ENCODE measurements at regions not wholly inside any gene's neighbourhood (a gene's known extent, or its start where the extent isn't known, plus 50 kb on each side); places are given as distances from the start of the nearest gene placed in this dataset.

- TF ChIP-seq EP300 (IDR thresholded peaks at IDR 0.05) (no peak), POLR2A (IDR thresholded peaks at IDR 0.05) (no peak), POLR2AphosphoS5 (IDR thresholded peaks at IDR 0.05) (no peak), CTCF (IDR thresholded peaks at IDR 0.05) (no peak)
- Histone ChIP-seq H3K27ac (no peak overlapping the region), H3K27me3 (no peaks in the 10 kb centered on the region), H3K36me3 (no peaks in the 10 kb centered on the region), H3K4me1 (no peaks in the 10 kb centered on the region), H3K9me3 (no peaks in the 10 kb centered on the region), H3K4me3 (no peak overlapping the region)
- intact Hi-C loops (cut with DNase I): loop anchor here (10.0 kb wide), 1 partner anchor 1245 kb away; no protein-coding TSS in a partner anchor
- 81 to 85% methylated on average over 6 of the region's 6 CpGs for WGBS, 2 donors
- DNase-seq: no peak
These were observed 1096.9 kb upstream of the ALCAM start for GRCh38 chr3:104269771-104270170.

GRCh38 chr3:104273046-104273649, 1093.6 kb upstream of the ALCAM start:
- no peaks in the 10 kb centered on the region for H3K4me1 ChIP-seq
- H3K4me3 ChIP-seq: no peak overlapping the region
- H3K27ac ChIP-seq: no peak overlapping the region
- H3K9me3 ChIP-seq: peaks cover 0 to 4% (median 0%) of the 10 kb centered on the region in 4 donors
- DNase-seq: no peak
- TF ChIP-seq POLR2AphosphoS5 (IDR thresholded peaks at IDR 0.05): no peak
- peak in 3 of 4 experiments; percentile 43 to 73 (median 65) for TF ChIP-seq CTCF (IDR thresholded peaks at IDR 0.05)
- 64 to 68% methylated on average over 4 of the region's 4 CpGs for WGBS, 2 donors
- H3K36me3 ChIP-seq: no peaks in the 10 kb centered on the region
- intact Hi-C loops (cut with DNase I): loop anchor here (10.0 kb wide), 1 partner anchor 1242 kb away; no protein-coding TSS in a partner anchor
- no peaks in the 10 kb centered on the region for H3K27me3 ChIP-seq

GRCh38 chr3:104275199-104275598, 1091.5 kb upstream of the ALCAM start:
- Histone ChIP-seq H3K27ac (no peak overlapping the region), H3K27me3 (no peaks in the 10 kb centered on the region), H3K36me3 (no peaks in the 10 kb centered on the region), H3K9me3 (peaks cover 0 to 4% (median 0%) of the 10 kb centered on the region in 4 donors), H3K4me3 (no peak overlapping the region), H3K4me1 (no peaks in the 10 kb centered on the region)
- intact Hi-C loops (cut with DNase I): loop anchor here (10.0 kb wide), 1 partner anchor 1240 kb away; no protein-coding TSS in a partner anchor
- TF ChIP-seq CTCF (IDR thresholded peaks at IDR 0.05) (no peak), EP300 (IDR thresholded peaks at IDR 0.05) (no peak), POLR2A (IDR thresholded peaks at IDR 0.05) (no peak), POLR2AphosphoS5 (IDR thresholded peaks at IDR 0.05) (no peak)
- DNase-seq: no peak

- 62 to 66% methylated on average over 1 of the region's 1 CpG for WGBS, 2 donors
- no peak for DNase-seq
- Histone ChIP-seq H3K4me3 (peak overlapping the region in 1 of 4 donors; percentile 2), H3K9me3 (peaks cover 0 to 10% (median 2%) of the 10 kb centered on the region in 4 donors), H3K36me3 (no peaks in the 10 kb centered on the region), H3K27ac (no peak overlapping the region), H3K27me3 (no peaks in the 10 kb centered on the region), H3K4me1 (no peaks in the 10 kb centered on the region)
- intact Hi-C loops (cut with DNase I): loop anchor here (10.0 kb wide), 1 partner anchor 1235 kb away; no protein-coding TSS in a partner anchor
- TF ChIP-seq CTCF (IDR thresholded peaks at IDR 0.05): no peak
- TF ChIP-seq POLR2AphosphoS5 (IDR thresholded peaks at IDR 0.05): no peak
- no peak for TF ChIP-seq POLR2A (IDR thresholded peaks at IDR 0.05)
- no peak for TF ChIP-seq EP300 (IDR thresholded peaks at IDR 0.05)
These were observed 1087.1 kb upstream of the ALCAM start for GRCh38 chr3:104279617-104280016.

- TF ChIP-seq POLR2AphosphoS5 (IDR thresholded peaks at IDR 0.05) (no peak), CTCF (IDR thresholded peaks at IDR 0.05) (no peak), EP300 (IDR thresholded peaks at IDR 0.05) (no peak), POLR2A (IDR thresholded peaks at IDR 0.05) (no peak)
- Histone ChIP-seq H3K36me3 (no peaks in the 10 kb centered on the region), H3K27me3 (no peaks in the 10 kb centered on the region), H3K27ac (no peak overlapping the region), H3K4me1 (no peaks in the 10 kb centered on the region), H3K4me3 (no peak overlapping the region), H3K9me3 (peaks cover 0 to 6% (median 2%) of the 10 kb centered on the region in 4 donors)
- DNase-seq: no peak
- WGBS, 2 donors: 88 to 95% methylated on average over 3 of the region's 3 CpGs
- intact Hi-C loops (cut with DNase I): no loop called here
These were observed 1085.0 kb upstream of the ALCAM start for GRCh38 chr3:104281713-104282112.

All from sigmoid colon (tissue), 6 donors.